HG03442 (cell line): ENCODE measurements at regions not wholly inside any gene's neighbourhood (a gene's known extent, or its start where the extent isn't known, plus 50 kb on each side); places are given as distances from the start of the nearest gene placed in this dataset.

Experiments used
- ATAC-seq: cut with Tn5 transposase; IDR thresholded peaks from one replicate; pipeline ENCODE4 v1.9.1; 2021; ENCODE audit warnings: mild to moderate bottlenecking, moderate library complexity; ENCODE audit not compliant: unreplicated experiment

- no peak for ATAC-seq
Observed at GRCh38 chr12:125222876-125223275, 157.6 kb downstream of the AACS start.

GRCh38 chr12:125225641-125226040 lies 160.4 kb downstream of the AACS start:
- no peak for ATAC-seq

- ATAC-seq: peak; percentile 46
Observed at GRCh38 chr12:125228519-125229260, 163.5 kb downstream of the AACS start.

- no peak for ATAC-seq
Observed at GRCh38 chr12:125229878-125230530, 164.8 kb downstream of the AACS start.

- ATAC-seq: no peak
Observed at GRCh38 chr12:125233319-125233718, 168.1 kb downstream of the AACS start.

DNA sequence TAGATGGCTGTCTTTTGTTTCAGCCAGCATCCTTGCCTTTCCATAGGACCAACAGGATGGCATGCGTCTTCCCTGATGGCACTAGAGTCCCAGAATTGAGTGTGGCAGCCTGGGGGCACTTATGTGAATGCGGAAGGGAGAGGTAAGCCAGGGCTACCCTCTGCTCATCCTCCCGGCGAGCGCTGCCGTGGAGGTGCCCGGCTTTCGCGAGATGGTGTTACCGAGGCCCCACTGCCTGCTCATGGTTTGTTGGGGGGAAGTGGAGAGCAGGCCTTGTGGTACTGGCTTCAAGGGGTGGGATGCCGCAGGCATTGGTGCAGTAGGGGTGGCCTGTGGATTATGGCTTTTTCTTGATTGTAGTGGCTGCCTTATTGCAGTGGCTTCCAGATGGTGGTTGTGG lies 174.3 kb downstream of the AACS start:
- ATAC-seq: no peak

DNA sequence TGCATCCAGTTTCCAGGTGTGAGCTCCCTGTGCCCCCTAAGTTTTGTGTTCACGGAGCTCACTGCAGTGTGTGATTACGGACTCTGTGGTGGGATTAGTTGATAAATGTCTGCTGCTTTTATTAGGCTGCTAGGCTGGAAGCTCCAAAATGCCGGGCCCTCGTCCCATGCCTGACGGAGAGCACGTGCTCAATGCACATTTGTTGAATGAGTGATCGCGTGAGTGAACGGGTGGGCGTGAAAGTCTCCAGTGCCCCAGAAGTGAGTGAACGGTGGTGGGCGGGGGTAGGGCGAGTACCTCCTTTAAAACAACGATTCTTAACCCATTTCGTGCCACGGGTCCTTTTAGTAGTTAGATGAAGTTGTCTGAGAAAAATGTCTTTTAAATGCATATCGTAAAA lies 175.5 kb downstream of the AACS start:
- no peak for ATAC-seq

GRCh38 chr12:125243811-125244210 lies 178.6 kb downstream of the AACS start:
- ATAC-seq: no peak

GRCh38 chr12:125244338-125244737 lies 179.1 kb downstream of the AACS start:
- ATAC-seq: no peak

DNA sequence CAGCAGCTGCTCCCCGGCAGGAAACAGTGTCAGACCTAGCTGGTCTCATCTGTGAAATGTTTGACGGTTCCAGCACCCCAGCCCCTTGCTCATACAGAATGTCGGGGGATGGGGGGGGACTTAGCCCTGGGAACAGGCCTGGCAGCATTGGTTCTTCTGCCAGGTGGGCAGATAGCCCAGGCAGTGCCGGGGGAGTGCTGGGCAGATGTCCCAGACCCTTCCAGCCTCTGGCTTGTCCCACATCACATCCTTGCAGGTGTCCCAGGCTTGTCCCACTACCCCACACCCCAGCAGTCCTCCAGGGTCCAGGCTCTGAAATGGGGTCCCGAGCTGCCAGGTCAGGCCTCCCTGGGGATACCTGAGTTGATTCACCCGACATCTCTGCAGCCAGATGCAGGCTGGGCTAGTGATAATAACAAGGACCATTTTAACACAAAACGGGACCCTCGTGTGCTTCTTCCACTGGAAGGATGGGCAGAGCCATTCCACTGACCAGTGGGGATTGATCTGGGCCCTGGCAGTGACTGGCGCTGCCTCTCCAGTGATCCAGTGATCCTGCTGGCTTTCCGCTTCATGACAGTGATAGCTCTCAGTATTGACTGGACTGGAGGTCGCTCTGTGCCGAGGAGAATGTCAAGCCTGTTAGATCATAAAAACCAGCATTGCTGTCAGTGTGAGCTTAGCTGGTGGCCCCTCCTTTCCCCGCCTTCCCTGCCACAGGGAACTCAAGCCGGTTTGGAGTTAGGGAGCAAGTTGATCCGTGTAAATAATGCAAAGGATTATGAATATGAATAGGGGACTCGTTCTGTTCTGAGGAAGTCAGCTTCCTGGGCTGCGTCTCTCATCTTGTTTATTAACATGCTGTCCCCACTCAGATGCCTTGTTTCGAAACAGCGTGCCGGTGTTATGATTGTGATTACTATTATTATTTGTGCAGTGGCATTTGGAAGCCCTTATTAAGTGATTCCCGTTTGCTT lies 180.6 kb downstream of the AACS start:
- no peak for ATAC-seq

DNA sequence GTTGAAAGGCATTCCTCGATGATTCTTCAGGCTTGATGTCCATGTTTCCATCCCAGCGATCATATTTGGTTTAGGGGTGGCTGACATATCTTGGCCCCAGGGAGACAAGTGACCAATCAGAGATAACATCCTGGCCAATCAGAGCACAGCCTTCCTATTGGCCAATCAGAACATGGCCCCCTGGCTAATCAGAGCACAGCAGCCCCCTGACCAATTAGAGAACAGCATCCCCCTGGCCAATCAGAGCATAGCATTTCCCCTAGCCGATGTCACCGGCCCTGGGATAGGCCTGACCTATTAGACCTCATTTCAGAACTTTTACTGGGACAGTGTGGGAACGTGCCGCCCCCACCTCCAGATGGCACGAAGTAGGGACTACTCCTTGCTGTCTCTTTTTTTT lies 182.2 kb downstream of the AACS start:
- ATAC-seq: no peak

- no peak for ATAC-seq
Observed at GRCh38 chr12:125249066-125249824, 184.0 kb downstream of the AACS start.

DNA sequence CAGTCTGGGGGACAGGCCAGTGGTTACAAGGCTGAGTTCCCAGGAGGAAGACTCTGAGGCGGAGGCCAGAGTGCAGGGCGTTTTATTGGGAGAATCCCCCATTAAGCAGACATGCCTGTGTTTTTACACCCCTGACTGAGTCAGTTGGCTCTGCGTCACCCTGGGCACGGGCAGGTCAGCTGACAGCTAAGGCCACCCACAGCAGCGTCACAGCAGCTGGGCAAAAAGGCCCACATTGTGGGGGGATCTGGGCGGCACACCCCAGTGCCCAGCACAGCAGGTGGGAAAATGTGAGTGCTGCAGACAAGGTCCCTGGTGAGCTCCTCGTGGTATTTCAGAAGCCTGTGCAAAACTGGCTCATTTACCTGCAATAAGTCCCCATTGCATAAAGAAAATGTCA lies 184.7 kb downstream of the AACS start:
- ATAC-seq: no peak

GRCh38 chr12:125254236-125254635 lies 189.0 kb downstream of the AACS start:
- no peak for ATAC-seq

DNA sequence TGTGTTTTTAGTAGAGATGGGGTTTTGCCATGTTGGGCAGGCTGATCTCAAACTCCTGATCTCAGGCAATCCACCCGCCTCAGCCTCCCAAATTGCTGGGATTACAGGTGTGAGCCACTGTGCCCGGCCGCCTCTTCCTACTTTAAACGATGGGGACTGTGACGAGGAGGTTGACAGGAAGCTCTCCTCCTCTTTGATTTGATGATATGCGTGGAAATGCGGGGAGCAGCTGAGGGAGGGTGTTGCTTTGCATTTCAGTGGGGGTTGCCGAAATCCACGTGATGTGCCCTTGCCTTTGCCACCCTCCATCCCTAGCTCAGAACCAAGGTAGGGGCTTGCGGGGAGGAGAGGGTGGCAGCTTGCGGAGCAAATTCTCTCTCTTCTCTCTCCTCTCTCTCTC lies 189.6 kb downstream of the AACS start:
- no peak for ATAC-seq

- no peak for ATAC-seq
Observed at GRCh38 chr12:125255935-125256633, 190.8 kb downstream of the AACS start.

DNA sequence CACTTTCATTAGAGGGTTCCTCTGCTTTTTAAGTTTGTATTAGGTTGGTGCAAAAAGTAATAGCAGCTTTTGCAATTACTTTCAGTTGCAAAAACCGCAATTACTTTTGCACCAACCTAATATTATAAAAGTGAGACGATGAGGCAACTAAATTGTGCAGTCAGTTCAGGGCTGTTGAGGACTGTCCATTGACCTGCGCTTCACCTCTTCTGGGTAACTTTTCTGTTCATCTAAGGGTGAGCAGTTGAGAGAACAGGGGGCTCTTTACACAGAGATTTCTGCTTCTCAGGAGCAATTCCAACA lies 191.3 kb downstream of the AACS start:
- ATAC-seq: no peak

GRCh38 chr12:125259178-125259867 lies 194.1 kb downstream of the AACS start:
- no peak for ATAC-seq

DNA sequence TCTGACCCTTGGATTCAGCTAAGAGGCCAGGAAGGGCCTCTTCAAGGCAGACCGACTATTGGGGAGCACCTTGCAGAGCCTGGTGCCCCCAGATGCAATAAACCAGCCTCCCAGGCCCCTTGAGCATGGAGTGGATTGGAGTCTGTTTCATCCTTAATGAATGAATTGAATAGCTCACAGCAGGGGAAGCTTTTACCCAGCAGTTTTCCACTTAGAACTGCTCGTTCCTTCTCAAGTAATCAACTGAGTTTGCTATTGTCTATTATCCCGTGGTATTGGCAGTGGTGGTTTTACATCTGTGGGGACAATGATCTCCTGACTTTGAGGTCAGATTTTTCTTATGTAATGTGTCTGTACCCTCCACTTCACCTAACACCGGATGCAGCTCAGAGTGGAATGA lies 197.6 kb downstream of the AACS start:
- ATAC-seq: no peak

DNA sequence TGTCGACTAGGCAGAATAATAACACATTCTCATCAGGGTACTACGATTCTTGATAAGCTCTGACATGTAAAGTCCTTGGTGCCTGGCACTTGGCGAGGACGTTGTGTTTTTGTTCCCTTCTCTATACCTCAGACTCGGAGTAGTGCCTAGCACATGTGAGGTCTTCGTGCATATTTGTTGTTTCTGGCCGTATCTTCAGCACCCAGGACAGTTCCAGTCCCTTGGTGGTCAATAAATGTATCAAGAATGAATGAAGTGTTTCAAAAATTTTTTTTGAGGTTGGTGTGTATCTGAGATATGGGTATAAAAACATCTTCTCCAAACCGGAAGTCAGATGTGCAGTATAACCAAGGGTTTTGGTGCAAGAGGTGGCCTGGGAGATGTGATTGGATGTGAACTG lies 198.2 kb downstream of the AACS start:
- ATAC-seq: no peak
